AML-193 (cell line): ENCODE measurements at regions not wholly inside any gene's neighbourhood (a gene's known extent, or its start where the extent isn't known, plus 50 kb on each side); places are given as distances from the start of the nearest gene placed in this dataset.
"Not testable (repeated sequence)": the region's sequence is repeated elsewhere in the genome, so short reads cannot be mapped to it uniquely, and the experiment has no call there.

ENCODE experiments used
- DNase-seq, 2 experiments: peaks; one replicate each; lab custom pipeline; 2025; lab: John Stamatoyannopoulos, UW

DNA sequence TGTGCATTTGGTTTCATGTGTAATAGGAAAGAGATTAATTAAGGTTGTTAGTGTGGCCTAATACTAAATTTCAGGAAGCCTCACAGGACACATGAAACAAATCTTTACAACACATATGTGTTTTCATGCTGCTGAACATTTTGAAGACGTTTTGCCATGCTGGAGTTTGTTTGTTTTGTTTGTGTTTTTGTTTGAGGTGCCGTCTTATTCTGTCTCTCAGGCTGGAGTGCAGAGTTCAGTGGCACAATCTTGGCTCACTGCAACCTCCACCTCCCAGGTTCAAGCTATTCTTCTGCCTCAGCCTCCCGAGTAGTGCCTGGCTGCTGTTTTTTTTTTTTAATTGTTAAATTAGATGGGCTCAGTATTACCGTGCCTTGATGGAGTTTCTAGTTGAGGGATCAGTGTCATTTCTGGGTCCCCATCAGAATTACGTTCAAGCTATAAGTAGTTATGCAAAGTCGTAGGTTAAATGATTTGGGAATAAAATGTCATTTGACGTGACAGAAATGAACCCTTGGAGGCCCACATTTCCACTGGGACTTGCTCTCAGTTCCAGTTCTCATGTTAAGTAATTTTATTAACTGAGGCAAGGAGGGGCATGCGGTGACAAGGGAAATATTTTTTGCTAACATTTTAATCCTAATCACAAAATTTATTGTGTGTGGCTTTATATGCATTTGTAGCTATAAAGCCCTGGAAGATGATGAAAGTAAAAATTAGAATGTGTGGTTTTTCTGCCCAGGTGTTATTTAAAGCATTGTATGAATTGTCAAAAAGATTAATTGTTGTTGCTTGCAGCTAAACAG is 196.9 kb downstream of the TM9SF2 start:
- no peak for DNase-seq

DNA sequence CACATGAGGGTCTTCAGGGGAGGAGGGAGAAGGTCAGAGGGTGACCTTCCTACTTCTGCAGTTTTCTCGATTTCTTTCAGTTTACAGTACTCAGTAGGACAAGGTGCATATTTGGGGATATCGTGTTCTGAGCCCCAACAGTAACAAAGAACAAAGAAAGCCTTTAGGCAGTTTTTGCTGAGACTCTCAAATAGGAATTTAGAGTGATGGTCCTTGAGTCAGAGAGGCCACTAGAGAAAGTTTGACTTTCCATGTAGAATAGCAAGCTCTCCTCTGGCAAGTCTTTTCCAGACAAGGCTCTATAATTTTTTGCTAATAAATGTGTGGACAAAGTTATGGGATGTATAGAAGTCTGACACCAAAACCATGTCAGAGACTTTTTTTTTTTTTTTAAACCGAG is 194.6 kb downstream of the TM9SF2 start:
- no peak for DNase-seq

DNA sequence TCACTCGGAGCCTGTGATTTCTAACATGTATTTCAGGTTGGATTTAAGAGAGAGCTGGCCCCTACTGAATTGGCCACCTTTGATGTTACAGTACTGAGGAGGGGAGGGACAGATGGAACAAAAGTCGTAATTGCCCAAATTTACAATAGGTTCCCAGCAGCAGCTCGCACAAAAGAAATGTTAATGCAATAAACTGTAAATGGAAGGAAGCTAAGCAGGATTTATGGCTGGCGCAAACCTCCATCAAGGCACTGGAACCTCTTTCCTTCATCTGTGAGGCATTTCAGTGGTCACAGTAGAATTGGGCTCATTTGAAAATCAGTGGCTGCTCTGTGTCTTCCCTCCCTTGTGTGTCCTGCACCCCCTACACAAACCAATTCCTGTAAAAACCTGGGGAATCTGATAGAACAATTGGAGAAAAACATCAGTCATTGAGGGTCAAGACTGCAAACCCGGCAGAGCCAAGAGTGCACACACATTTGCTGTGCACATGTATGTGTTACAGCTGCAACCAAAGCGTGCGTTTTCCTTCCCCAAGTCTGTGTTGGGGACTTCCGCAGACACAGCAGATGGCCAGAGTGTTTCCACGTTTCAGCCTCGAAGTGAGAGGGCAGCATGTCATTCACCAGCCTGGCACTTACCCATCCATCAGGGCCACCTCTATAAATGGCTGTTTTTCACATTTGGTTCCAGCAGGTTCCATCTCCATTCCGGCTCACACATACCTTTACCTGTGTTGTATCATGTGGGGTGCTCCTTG is 192.8 kb downstream of the TM9SF2 start:
- DNase-seq = no peak

DNA sequence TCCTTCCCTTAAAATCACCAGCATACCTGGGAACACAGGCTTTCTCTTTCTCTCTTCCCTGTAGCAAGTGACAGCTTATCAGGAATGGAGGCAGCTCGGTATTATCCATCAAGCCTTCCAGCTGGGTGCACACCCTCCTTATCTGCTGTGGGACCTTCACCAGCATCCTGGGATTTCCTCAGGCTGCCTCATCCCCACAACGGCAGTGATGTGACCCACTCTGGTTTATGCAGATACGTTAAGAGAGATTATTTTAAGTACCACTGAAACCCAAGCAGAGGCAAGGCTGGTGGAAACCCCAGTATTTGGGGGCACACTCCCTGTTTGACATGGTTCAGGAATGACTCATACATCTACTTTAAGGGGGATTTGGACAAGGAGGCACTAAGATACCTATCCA is 192.1 kb downstream of the TM9SF2 start:
- no peak for DNase-seq

DNA sequence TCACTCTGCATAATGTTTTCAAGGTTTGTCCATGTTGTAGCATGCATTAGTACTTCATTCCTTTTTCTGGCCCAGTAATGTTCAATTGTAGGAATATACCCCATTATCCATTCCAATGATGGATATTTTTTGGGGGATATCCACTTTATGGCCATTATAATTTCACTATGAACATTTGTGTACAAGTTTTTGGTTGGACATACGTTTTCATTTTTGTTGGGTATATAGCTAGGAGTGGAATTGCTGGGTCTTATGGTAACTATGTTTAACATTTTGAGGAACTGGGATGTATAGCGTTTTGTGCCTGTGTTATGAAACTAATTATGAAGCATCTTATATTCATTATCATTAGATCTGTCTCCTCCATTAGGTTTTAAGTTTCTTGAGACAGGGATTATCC is 191.6 kb downstream of the TM9SF2 start:
- DNase-seq = no peak

DNA sequence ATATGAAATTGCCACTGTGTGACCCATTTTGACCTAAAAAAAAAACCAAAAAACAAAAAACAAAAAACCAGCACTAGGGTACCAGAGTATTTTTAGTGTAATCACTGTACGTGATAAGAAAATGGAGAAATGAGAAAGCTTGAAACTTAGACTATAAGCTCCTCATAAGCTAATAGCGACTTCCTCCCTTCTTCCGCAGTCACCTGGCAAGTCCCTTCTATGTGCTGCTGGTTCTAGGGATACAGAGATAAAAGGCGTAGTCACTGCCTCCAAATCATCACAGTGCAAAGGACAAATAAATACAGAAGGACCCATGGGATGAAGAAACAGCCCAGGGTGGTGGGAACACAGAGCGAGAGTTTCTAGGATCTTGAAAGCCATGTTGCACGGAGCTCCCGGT is 190.3 kb downstream of the TM9SF2 start:
- no peak for DNase-seq

DNA sequence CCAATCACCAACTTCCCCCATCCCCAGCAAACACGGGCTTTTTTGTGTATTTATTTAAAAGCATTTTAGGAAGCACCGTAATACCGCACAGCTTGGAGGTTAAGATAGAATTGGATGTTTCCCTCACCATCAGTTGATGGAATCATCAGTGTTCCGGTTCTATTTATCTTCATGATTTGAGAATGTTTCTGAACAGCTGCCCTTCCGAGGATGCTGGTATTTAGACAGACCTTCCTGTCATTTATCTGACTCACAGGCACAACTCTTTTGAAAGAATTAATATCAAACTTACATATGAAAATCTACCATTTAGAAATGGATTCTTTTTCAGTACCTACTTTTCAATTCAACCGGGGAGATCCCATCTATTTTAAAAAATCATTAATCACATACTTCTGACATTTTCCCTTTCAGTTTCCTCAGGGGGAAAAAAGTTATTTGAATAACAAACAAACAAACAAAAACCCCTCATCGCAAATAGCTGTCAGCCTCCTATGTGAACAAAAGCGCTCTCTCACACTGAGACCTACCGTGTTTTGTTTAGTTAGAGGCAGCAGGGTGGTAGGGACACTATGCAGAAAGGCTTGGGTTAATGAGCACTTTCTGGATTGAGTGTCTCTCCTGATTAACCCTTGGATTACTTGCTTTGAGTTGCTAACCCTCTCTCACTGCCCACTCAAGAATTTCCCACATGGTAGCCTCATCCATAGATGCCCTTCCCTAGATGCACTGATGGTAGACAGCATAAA is 189.3 kb downstream of the TM9SF2 start:
- no peak for DNase-seq

DNA sequence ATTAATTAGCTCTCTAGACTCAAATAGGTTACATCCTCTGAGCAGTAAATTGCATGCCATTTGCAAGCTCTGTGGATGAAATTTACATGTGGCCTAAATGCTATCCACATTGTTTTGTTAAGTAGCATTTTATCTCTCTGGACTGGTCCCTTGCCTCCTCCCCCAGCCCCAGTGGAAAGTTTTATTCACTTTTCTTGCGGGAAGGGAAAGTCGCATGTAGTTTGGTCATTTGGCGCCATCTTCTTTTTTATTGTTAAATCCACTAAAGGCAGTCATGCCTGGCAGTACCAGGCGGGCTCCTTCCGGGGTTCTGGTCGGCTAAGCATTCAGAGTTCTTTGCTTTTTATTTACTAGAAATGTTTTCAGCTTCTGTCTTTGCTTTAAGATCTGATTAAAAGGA is 188.7 kb downstream of the TM9SF2 start:
- no peak for DNase-seq

DNA sequence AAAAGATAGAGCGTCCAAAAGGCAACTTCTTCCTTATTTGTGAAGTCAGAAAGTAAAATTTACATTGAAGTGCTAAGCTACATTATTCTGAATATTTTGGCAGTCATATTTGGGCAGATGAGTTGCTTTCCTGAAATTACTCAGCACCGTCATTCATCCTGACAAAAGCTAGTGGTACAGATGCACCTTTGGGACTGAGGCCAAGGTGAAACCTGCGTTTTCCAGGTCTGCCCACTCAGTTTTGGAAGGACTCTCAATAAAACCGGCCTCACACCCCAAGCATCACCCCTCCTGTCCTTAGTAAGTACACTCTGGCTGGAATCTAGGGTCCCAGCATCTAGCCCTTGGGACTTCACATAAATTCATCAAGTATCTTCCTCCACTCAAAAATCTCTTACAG is 187.5 kb downstream of the TM9SF2 start:
- no peak for DNase-seq

DNA sequence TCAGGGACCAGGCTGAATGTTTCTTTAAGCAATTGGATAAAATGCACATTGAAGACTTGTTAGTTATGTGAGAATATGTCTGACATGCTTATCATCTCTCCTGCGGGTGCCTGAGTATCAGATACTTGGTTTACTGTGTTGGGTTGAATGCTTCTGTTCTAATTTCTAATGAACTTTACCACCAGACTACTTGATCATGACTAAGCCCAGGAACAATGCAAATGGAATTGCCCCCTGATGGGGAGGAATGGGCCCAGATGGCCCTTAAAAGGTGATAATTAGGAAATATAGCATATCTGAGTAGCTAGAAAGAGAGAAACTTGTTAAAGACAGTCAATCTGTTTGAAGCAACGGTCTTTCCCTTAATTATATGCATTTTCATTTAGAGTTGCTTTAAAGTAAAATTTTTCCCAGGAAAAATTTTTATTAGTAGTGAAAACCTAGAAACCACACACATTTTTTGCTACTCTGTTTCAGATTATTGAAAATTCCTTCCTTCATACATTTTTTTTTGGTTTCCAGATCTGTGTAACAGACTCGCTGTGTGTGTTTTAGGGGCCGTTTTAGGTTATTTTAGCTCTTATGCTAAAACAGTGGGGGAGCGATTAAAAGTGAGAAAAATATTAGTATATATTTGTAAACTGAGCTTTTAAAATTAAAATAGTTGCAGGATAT is 186.6 kb downstream of the TM9SF2 start:
- no peak for DNase-seq

DNA sequence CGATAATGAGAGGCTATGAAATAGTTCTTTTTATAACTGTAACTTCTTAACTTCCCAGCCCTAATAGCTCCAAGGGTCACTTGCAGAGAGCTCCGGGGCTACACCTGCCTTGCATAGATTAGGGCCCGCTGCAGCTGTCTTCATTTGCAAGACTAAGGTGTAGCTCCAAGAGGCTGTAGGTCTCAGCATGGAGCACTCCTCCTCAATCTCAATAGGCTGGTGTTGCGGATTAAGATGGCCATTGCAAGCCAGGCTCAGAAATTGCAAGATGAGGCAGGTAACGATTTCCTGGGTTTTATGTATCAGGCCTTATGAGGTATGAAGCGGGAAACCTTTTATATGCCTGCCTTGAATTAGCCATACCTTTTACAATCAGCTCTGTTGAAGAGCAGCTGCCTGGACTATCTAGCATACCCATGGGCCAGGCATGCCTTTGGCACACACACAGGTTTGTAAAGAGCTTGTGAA is 185.7 kb downstream of the TM9SF2 start:
- no peak for DNase-seq

DNA sequence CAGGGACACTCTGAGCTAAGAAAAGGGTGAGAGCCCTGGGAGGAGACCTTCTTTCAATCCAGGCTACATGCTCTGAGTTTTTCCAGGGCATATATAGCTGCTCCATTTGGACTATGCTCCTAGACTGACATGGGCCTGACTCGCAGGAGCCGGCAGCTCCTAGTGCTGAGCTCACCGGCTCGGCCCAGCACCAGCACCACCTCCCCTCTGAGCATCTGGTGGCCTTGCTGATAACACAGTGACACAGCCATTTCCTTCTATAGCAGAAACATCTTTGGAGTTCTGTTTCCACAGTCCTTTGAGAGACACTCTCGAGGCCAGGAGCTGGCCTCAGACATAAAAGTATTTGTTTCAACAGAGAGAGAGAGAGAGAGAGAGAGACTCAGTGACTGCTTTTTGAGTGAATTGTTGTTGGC is 184.9 kb downstream of the TM9SF2 start:
- no peak for DNase-seq

DNA sequence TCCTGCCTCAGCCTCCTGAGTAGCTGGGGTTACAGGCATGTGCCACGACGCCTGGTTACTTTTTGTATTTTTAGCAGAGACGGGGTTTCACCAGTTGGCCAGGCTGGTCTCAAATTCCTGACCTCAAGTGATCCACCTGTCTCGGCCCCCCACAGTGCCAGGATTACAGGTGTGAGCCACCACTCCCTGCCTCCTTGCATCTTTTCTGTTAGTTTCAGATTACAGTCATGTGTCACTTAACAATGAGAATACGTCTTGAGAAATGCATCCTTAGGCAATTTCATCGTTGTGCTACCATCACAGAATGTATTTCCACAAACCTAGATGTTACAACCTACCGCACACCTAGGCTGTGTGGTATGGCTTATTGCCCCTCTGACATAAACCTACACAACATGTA is 180.4 kb downstream of the TM9SF2 start:
- no peak for DNase-seq

DNA sequence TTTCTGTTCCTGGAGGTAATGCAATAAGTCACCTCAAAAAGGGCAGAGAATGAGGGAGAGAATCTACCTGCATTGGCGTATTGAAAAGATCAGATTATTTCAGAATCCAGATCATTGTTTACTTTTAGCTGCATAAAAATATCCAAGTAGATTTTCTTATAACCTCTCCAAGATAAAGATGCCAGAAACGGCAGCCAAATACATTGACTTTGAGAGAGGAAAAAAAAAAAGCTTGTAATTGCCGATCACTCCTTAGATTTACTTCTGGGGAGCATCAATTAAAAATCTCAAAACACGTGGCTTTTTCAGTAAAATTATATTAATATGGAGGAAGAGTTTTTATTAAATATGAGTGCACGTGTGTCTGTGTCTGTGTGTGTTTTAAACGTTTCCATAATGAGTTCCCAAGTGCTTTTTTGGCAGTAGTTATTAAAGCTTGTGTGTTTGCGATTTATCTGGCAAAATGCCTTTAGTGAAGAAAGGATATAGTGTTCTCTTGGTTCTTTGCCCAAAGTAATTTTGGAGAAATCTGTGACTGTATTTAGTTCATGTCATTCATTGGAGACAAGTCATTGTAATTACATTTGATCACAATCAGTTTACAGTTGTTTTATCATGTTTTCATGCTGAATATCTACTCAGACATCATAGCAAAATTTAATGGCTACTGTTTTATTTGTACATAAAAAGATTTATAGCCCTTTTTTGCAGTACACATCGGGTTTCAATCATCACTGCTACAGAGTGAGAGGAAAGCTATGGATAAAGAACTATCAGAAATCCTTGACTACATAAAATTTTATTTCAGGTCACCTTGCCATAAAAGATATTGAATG is 176.1 kb downstream of the TM9SF2 start:
- no peak for DNase-seq

DNA sequence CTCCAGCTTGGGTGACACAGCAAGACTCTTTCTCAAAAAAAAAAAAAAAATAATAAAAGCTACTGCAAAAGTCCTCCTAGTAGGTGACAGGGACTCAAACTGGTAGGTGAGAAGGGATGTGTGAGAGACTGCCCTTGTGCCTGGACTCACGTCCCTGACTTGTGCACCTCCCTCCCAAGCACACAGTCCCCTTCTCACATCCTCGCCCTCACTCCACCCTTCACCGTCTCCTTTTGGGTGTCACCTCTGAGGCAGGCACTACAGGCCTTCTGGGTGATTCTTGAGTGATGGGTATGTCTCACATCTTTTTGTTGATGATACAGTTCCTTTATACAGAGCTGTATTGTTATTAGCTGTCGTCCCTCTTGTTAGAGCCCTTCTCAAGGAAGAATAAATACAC is 170.5 kb downstream of the TM9SF2 start:
- no peak for DNase-seq

DNA sequence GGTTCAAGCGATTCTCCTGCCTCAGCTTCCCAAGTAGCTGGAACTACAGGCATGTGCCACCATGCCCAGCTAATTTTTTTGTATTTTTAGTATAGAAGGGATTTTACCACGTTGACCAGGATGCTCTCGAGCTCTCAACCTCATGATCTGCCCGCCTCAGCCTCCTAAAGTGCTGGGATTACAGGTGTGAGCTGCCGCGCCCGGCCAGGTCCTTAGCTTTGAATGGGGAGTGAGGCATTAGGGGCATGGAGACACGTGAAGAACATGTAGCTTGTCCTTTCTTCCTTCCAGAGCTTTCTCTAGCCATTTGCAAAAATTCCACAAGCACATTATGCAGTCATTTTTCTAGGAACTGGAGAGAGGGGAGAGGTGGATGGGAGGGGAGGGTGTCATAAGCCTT is 167.8 kb downstream of the TM9SF2 start:
- DNase-seq = not testable (repeated sequence)

DNA sequence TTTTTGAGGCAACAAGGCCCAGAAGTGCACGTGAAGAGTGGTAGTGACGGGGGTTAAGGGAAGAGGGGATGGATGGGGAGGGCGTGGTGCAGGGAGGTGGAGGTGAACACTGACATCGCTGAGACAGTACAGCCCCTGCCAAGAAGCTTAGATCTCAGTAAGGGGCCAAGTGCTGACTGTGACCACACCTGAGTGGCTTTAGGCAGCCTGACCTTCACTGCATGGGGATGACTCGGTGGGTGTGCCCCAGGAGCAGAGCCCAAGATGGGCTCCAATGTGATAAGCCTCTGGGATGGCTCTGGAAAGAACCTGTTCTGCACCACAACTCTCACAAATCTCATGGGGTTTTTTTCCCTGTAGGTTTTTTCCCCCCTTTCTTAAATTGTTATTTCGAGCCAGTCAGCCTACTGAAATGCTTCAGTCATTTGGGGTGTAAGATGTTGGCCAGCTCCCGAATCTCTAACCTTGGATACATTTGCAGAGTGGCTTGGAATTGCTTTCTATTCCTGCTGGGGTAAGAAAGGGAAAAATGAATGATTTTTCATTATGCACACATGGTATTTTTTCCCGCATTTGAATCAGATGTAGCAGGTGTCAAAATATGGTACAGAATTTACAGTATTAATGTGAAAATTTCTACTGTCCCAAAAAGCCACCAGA is 165.0 kb downstream of the TM9SF2 start:
- no peak for DNase-seq

DNA sequence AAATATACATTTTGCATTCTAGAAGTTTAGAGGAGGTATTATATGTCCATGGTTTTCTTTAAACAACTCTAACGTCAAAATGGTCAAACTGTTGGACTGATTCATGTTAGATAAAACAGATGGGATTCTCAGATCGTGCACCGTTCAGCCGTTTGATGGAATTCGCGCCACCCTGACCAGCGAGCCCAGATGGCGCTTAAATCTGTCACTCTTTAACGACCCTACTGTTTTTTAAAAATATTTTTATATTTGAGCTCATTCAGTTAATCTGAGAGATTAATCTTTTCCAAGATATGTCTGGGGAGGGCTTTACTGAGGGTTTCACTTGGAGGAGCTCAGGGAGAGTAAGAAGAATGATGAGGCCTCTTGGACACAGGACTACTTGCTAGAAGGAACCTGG is 164.4 kb downstream of the TM9SF2 start:
- DNase-seq = no peak

DNA sequence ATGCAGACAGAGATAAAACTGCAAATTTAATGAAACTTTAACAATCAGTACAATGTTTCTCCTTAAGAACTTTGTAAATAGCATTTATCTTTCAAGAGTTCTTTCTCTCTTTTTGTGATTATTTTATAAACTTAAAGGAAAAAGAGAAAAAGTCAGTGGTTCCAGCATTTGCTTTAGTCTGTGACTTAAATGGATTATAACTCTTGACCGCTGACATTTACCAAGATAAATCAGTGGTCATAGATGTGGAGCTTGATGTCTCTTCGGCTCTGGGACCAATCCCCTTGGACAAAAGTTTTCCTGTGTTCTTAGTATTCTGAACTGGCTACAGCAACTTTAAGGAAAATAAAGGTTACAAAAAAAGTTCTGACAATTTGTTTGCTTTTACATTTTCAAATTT is 162.6 kb downstream of the TM9SF2 start:
- no peak for DNase-seq

DNA sequence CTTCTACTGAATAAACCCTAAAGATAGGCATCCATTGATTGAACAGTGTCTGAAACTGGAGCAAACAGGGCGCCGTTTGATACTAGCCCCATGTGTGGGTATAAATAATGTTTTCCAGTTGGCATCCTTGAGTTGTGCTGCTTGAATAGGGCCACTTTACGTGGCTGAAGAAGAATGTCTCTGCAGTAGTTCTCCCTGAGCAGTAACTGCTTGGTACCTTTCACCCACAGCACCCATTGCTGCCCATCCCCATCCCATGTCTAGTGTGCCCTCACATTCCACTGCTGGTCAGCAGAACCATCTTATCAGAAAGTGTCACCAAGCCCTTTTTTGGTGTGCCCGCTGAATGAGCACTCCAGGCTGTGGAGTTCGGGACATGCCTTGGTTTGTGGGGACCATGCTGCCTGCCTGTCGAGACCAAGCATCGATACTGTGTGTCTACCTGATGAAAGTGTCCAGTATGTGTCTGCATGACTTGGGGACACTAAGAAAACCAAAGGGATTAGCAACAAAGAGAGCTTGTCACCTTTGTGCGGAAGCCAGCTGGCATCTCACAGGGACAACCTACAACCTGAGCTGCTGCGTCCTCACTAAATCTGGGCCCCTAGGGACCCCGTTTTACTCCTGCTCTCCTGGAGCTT is 162.0 kb downstream of the TM9SF2 start:
- DNase-seq = no peak
